Suprapubic skin (tissue), 4 donors: ENCODE measurements at regions not wholly inside any gene's neighbourhood (a gene's known extent, or its start where the extent isn't known, plus 50 kb on each side); places are given as distances from the start of the nearest gene placed in this dataset.

Source experiments
- EP300 ChIP-seq: sonication (generic); formaldehyde crosslinking; IDR thresholded peaks from one replicate; pipeline ENCODE4 v1.6.1; 2017; ENCODE audit warnings: antibody characterized with exemption
- POLR2A ChIP-seq, 2 donors: fragments of 450-650 bp; IDR thresholded peaks; one replicate each; pipeline ENCODE4 v1.6.1; 2017; ENCODE audit warnings: antibody characterized with exemption in 2 of 2, mild to moderate bottlenecking in 2 of 2, moderate library complexity in 2 of 2
- POLR2AphosphoS5 ChIP-seq, 3 donors: sonication (generic); formaldehyde crosslinking; IDR thresholded peaks; one replicate each; pipeline ENCODE4 v1.6.1; 2017; ENCODE audit warnings: antibody characterized with exemption in 3 of 3
- TF ChIP-seq, protein P1 (sequence below), 2 donors: fragments of 200-600 bp in 1 of 2; fragments of 450-650 bp in 1 of 2; sonication (generic) in 1 of 2; IDR thresholded peaks; one replicate each; pipeline ENCODE4 v1.5.1; 2016 to 2019; ENCODE audit warnings: antibody characterized with exemption in 2 of 2, mild to moderate bottlenecking in 1 of 2, moderate library complexity in 1 of 2

DNA sequence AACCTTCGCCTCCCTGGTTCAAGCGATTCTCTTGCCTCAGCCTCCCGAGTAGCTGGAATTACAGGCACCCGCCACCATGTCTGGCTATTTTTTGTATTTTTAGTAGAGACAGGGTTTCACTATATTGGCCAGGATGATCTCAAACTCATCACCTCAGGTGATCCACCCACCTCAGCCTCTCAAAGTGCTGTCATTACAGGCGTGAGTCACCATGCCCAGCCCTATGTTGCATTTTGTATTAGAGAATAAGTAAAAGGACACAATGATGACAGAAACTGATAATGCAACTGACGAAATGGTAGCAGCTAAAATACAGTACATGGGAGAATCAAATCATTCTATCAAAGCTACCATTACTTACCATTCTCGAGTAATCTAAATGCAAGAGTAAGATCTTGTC is 276.7 kb downstream of the DSEL start:
- TF ChIP-seq POLR2AphosphoS5 (IDR thresholded peaks at IDR 0.05) (no peak), POLR2A (IDR thresholded peaks at IDR 0.05) (no peak), EP300 (no peak)
- TF ChIP-seq, protein P1, sequence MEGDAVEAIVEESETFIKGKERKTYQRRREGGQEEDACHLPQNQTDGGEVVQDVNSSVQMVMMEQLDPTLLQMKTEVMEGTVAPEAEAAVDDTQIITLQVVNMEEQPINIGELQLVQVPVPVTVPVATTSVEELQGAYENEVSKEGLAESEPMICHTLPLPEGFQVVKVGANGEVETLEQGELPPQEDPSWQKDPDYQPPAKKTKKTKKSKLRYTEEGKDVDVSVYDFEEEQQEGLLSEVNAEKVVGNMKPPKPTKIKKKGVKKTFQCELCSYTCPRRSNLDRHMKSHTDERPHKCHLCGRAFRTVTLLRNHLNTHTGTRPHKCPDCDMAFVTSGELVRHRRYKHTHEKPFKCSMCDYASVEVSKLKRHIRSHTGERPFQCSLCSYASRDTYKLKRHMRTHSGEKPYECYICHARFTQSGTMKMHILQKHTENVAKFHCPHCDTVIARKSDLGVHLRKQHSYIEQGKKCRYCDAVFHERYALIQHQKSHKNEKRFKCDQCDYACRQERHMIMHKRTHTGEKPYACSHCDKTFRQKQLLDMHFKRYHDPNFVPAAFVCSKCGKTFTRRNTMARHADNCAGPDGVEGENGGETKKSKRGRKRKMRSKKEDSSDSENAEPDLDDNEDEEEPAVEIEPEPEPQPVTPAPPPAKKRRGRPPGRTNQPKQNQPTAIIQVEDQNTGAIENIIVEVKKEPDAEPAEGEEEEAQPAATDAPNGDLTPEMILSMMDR (IDR thresholded peaks at IDR 0.05) = no peak
